KMS-11 (cell line): ENCODE measurements at regions not wholly inside any gene's neighbourhood (a gene's known extent, or its start where the extent isn't known, plus 50 kb on each side); places are given as distances from the start of the nearest gene placed in this dataset.

Source experiments
- H2AFZ ChIP-seq: fragments of 200-600 bp; sonication (generic); 2 replicates; pipeline ENCODE4 v1.6.1; 2016; ENCODE audit warnings: antibody characterized with exemption, mixed run types, low read depth
- H3K27ac ChIP-seq: fragments of 200-600 bp; sonication (generic); 2 replicates; pipeline ENCODE4 v1.6.1; 2016; ENCODE audit warnings: mild to moderate bottlenecking, mixed run types
- H3K27me3 ChIP-seq: fragments of 200-600 bp; sonication (generic); 2 replicates; pipeline ENCODE4 v1.6.1; 2017; ENCODE audit warnings: mild to moderate bottlenecking, low read depth, mixed run types, moderate library complexity; ENCODE audit not compliant: insufficient read depth
- H3K36me3 ChIP-seq: fragments of 200-600 bp; sonication (generic); 2 replicates; pipeline ENCODE4 v1.6.1; 2017; ENCODE audit warnings: mild to moderate bottlenecking, mixed run types; ENCODE audit not compliant: insufficient read depth
- H3K4me1 ChIP-seq: fragments of 200-600 bp; sonication (generic); 2 replicates; pipeline ENCODE4 v1.6.1; 2016; ENCODE audit warnings: mild to moderate bottlenecking, low read depth, mixed run types; ENCODE audit not compliant: poor library complexity, severe bottlenecking
- H3K4me2 ChIP-seq: fragments of 200-600 bp; sonication (generic); 2 replicates; pipeline ENCODE4 v1.7.0; 2016; ENCODE audit warnings: mild to moderate bottlenecking, mixed run types
- H3K4me3 ChIP-seq: fragments of 200-600 bp; sonication (generic); IDR thresholded peaks from 2 replicates; pipeline ENCODE4 v1.6.1; 2017; ENCODE audit warnings: low read depth, low read length, mixed read lengths; ENCODE audit not compliant: insufficient read depth
- H3K79me2 ChIP-seq: fragments of 200-600 bp; sonication (generic); 2 replicates; pipeline ENCODE4 v1.6.1; 2016; ENCODE audit warnings: low read depth, mixed run types; ENCODE audit not compliant: insufficient read depth
- H3K9ac ChIP-seq: fragments of 200-600 bp; sonication (generic); 2 replicates; pipeline ENCODE4 v1.6.1; 2016; ENCODE audit warnings: mild to moderate bottlenecking, mixed run types
- H4K20me1 ChIP-seq: fragments of 200-600 bp; sonication (generic); 2 replicates; pipeline ENCODE4 v1.6.1; 2016; ENCODE audit warnings: mild to moderate bottlenecking, mixed run types; ENCODE audit not compliant: insufficient read depth
- CTCF ChIP-seq: fragments of 200-600 bp; sonication (generic); conservative IDR thresholded peaks from 2 replicates; pipeline ENCODE4 v1.6.1; 2017; ENCODE audit warnings: low read depth, mild to moderate bottlenecking, antibody characterized with exemption, low read length, moderate library complexity, mixed read lengths

GRCh38 chr12:98113548-98113947 lies 401.8 kb upstream of the TMPO start:
- Histone ChIP-seq H3K36me3 (no peaks in the 10 kb centered on the region), H3K4me2 (no peak overlapping the region), H3K27me3 (no peaks in the 10 kb centered on the region), H3K27ac (no peak overlapping the region), H3K4me3 (no peak overlapping the region), H3K79me2 (no peaks in the 10 kb centered on the region), H4K20me1 (no peaks in the 10 kb centered on the region), H3K4me1 (no peaks in the 10 kb centered on the region), H3K9ac (no peak overlapping the region), H2AFZ (no peak overlapping the region)
- no peak for TF ChIP-seq CTCF

GRCh38 chr12:98121963-98122362 lies 393.4 kb upstream of the TMPO start:
- no peaks in the 10 kb centered on the region for H3K36me3 ChIP-seq
- no peak overlapping the region for H3K9ac ChIP-seq
- H3K27me3 ChIP-seq = no peaks in the 10 kb centered on the region
- no peaks in the 10 kb centered on the region for H3K79me2 ChIP-seq
- no peak overlapping the region for H3K4me3 ChIP-seq
- no peaks in the 10 kb centered on the region for H3K4me1 ChIP-seq
- H3K4me2 ChIP-seq = no peak overlapping the region
- H3K27ac ChIP-seq = no peak overlapping the region
- no peaks in the 10 kb centered on the region for H4K20me1 ChIP-seq
- H2AFZ ChIP-seq = no peak overlapping the region
- no peak for TF ChIP-seq CTCF

- H3K27ac ChIP-seq = no peak overlapping the region
- no peaks in the 10 kb centered on the region for H3K36me3 ChIP-seq
- no peaks in the 10 kb centered on the region for H4K20me1 ChIP-seq
- H3K79me2 ChIP-seq = no peaks in the 10 kb centered on the region
- TF ChIP-seq CTCF = no peak
- H3K4me3 ChIP-seq = no peak overlapping the region
- H3K4me1 ChIP-seq = no peaks in the 10 kb centered on the region
- no peaks in the 10 kb centered on the region for H3K27me3 ChIP-seq
- no peak overlapping the region for H3K4me2 ChIP-seq
- no peak overlapping the region for H2AFZ ChIP-seq
- no peak overlapping the region for H3K9ac ChIP-seq
These were observed 392.3 kb upstream of the TMPO start for GRCh38 chr12:98123021-98123461.

DNA sequence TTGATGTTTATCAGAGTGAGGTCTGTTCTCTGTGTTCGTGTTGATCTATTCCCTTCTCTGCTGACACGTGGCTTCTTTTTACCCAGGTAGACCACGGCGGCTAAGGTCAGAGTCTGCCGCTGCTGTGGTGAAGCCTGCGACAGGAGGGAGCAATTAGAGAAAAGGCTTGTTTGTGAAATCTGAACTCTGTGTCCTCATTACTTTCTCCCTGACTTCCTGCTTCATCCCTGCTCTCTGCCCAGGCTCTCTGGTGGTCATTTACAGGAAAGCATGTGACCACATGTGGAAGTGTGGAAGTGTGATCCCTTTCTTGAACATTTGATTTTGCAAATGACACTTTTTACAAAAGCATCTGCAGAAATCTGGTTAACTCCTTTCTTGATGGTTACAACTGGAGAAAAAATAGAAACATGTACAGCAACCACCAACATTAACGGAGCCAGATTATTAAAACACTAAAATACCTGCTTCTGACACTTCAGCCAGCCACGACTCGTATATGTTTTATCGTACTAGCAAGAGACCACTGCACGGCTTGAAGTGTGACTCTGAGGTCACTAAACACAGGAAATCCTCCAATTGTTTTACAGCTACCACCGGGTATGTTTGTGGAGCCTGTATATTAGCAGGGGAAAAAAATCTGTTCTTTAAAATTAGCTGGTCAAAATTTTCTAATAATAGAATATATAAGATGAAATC lies 388.6 kb upstream of the TMPO start:
- Histone ChIP-seq H3K4me1 (no peaks in the 10 kb centered on the region), H3K9ac (no peak overlapping the region), H3K79me2 (no peaks in the 10 kb centered on the region), H3K27ac (no peak overlapping the region), H3K4me2 (no peak overlapping the region), H2AFZ (no peak overlapping the region), H3K4me3 (no peak overlapping the region), H3K27me3 (no peaks in the 10 kb centered on the region), H3K36me3 (no peaks in the 10 kb centered on the region), H4K20me1 (no peaks in the 10 kb centered on the region)
- no peak for TF ChIP-seq CTCF
